SK-N-MC (cell line): ENCODE measurements at regions not wholly inside any gene's neighbourhood (a gene's known extent, or its start where the extent isn't known, plus 50 kb on each side); places are given as distances from the start of the nearest gene placed in this dataset.

ENCODE experiments used
- EZH2 ChIP-seq: fragments of 200-600 bp; sonication (generic); IDR thresholded peaks from one replicate; pipeline ENCODE4 v1.6.1; 2017; ENCODE audit warnings: antibody characterized with exemption
- FOXP2 ChIP-seq: optimal IDR thresholded peaks from 2 replicates; pipeline ENCODE3; 2011; ENCODE audit warnings: mild to moderate bottlenecking, moderate library complexity; ENCODE audit not compliant: insufficient read depth; ENCODE audit errors: extremely low read length, control extremely low read depth
- POLR2AphosphoS5 ChIP-seq: IDR thresholded peaks from 2 replicates; pipeline ENCODE4 v1.6.1; 2012; ENCODE audit warnings: mild to moderate bottlenecking, low read depth, low read length, borderline replicate concordance

GRCh38 chr5:20660588-20660987, 672.6 kb upstream of the CDH18 start:
- TF ChIP-seq POLR2AphosphoS5 (no peak), EZH2 (no peak), FOXP2 (no peak)
